ENCODE measurements at regions not wholly inside any gene's neighbourhood (a gene's known extent, or its start where the extent isn't known, plus 50 kb on each side); places are given as distances from the start of the nearest gene placed in this dataset.
A peak's percentile ranks its signal among the peaks of the same experiment; 100 is the strongest.

GRCh38 chr1:244157731-244158438 lies 106.8 kb downstream of the ZBTB18 start:
- DNase-seq: no peak

- DNase-seq: no peak
These were observed 108.6 kb downstream of the ZBTB18 start for GRCh38 chr1:244159646-244160045.

- no peak for DNase-seq
These were observed 109.6 kb downstream of the ZBTB18 start for GRCh38 chr1:244160455-244161235.

- DNase-seq: no peak
These were observed 110.1 kb downstream of the ZBTB18 start for GRCh38 chr1:244161236-244161510.

- DNase-seq: no peak
These were observed 111.9 kb downstream of the ZBTB18 start for GRCh38 chr1:244162786-244163530.

- no peak for DNase-seq
These were observed 112.9 kb downstream of the ZBTB18 start for GRCh38 chr1:244163861-244164510.

GRCh38 chr1:244164511-244164890 lies 113.4 kb downstream of the ZBTB18 start:
- no peak for DNase-seq

GRCh38 chr1:244165021-244165420 lies 113.9 kb downstream of the ZBTB18 start:
- no peak for DNase-seq

GRCh38 chr1:244165701-244166100 lies 114.6 kb downstream of the ZBTB18 start:
- DNase-seq: no peak

- peak; percentile 26 for DNase-seq
These were observed 120.3 kb downstream of the ZBTB18 start for GRCh38 chr1:244171241-244171985.

- DNase-seq: no peak
These were observed 122.2 kb downstream of the ZBTB18 start for GRCh38 chr1:244173240-244173639.

- DNase-seq: no peak
These were observed 122.7 kb downstream of the ZBTB18 start for GRCh38 chr1:244173769-244174168.

GRCh38 chr1:244174922-244175521 lies 123.9 kb downstream of the ZBTB18 start:
- DNase-seq: no peak

GRCh38 chr1:244176201-244176600 lies 125.1 kb downstream of the ZBTB18 start:
- no peak for DNase-seq

GRCh38 chr1:244180256-244180655 lies 129.2 kb downstream of the ZBTB18 start:
- DNase-seq: no peak

GRCh38 chr1:244181867-244182266 lies 130.8 kb downstream of the ZBTB18 start:
- DNase-seq: no peak

- no peak for DNase-seq
These were observed 132.0 kb downstream of the ZBTB18 start for GRCh38 chr1:244183037-244183436.

- no peak for DNase-seq
These were observed 135.3 kb downstream of the ZBTB18 start for GRCh38 chr1:244186372-244186771.

- DNase-seq: no peak
These were observed 136.2 kb downstream of the ZBTB18 start for GRCh38 chr1:244187310-244187709.

GRCh38 chr1:244191581-244191980 lies 140.5 kb downstream of the ZBTB18 start:
- no peak for DNase-seq

GRCh38 chr1:244192325-244192724 lies 141.2 kb downstream of the ZBTB18 start:
- no peak for DNase-seq
